ENCODE measurements at regions not wholly inside any gene's neighbourhood (a gene's known extent, or its start where the extent isn't known, plus 50 kb on each side); places are given as distances from the start of the nearest gene placed in this dataset.

GRCh38 chr15:68518785-68519430 lies 59.9 kb upstream of the CORO2B start:
- Histone ChIP-seq H3K27me3 (peaks cover 7% of the 10 kb centered on the region), H3K9me3 (no peaks in the 10 kb centered on the region), H3K4me3 (ENCODE audit: low read depth in 1 of 2, low read length in 1 of 2) (no peak overlapping the region), H3K4me1 (ENCODE audit: control insufficient read depth in 1 of 2, insufficient read depth in 1 of 2, low read depth in 1 of 2, low read length in 1 of 2) (no peaks in the 10 kb centered on the region), H3K27ac (no peak overlapping the region), H3K36me3 (no peaks in the 10 kb centered on the region)
- no peak for TF ChIP-seq CTCF (IDR thresholded peaks at IDR 0.05)

GRCh38 chr15:68524753-68525584 lies 53.8 kb upstream of the CORO2B start:
- no peak for TF ChIP-seq CTCF (IDR thresholded peaks at IDR 0.05)
- no peak overlapping the region for H3K4me3 ChIP-seq (ENCODE audit: low read depth in 1 of 2, low read length in 1 of 2)
- no peaks in the 10 kb centered on the region for H3K4me1 ChIP-seq (ENCODE audit: control insufficient read depth in 1 of 2, insufficient read depth in 1 of 2, low read depth in 1 of 2, low read length in 1 of 2)
- H3K36me3 ChIP-seq, result no peaks in the 10 kb centered on the region
- no peak overlapping the region for H3K27ac ChIP-seq
- H3K27me3 ChIP-seq, result no peaks in the 10 kb centered on the region
- no peaks in the 10 kb centered on the region for H3K9me3 ChIP-seq

GRCh38 chr15:68525815-68526214 lies 53.0 kb upstream of the CORO2B start:
- no peaks in the 10 kb centered on the region for H3K27me3 ChIP-seq
- no peaks in the 10 kb centered on the region for H3K9me3 ChIP-seq
- no peak overlapping the region for H3K27ac ChIP-seq
- no peak overlapping the region for H3K4me3 ChIP-seq (ENCODE audit: low read depth in 1 of 2, low read length in 1 of 2)
- H3K36me3 ChIP-seq, result no peaks in the 10 kb centered on the region
- H3K4me1 ChIP-seq (ENCODE audit: control insufficient read depth in 1 of 2, insufficient read depth in 1 of 2, low read depth in 1 of 2, low read length in 1 of 2), result no peaks in the 10 kb centered on the region
- TF ChIP-seq CTCF (IDR thresholded peaks at IDR 0.05), result no peak

GRCh38 chr15:68526269-68526668 lies 52.5 kb upstream of the CORO2B start:
- H3K36me3 ChIP-seq, result no peaks in the 10 kb centered on the region

GRCh38 chr15:68526784-68527183 lies 52.0 kb upstream of the CORO2B start:
- Histone ChIP-seq H3K27ac (no peak overlapping the region), H3K27me3 (no peaks in the 10 kb centered on the region), H3K4me3 (ENCODE audit: low read depth in 1 of 2, low read length in 1 of 2) (no peak overlapping the region), H3K9me3 (no peaks in the 10 kb centered on the region), H3K4me1 (ENCODE audit: control insufficient read depth in 1 of 2, insufficient read depth in 1 of 2, low read depth in 1 of 2, low read length in 1 of 2) (no peaks in the 10 kb centered on the region), H3K36me3 (no peaks in the 10 kb centered on the region)
- no peak for TF ChIP-seq CTCF (IDR thresholded peaks at IDR 0.05)

More at GRCh38 chr15:68526269-68526668, 52.5 kb upstream of the CORO2B start:
- no peaks in the 10 kb centered on the region for H3K9me3 ChIP-seq
- no peaks in the 10 kb centered on the region for H3K27me3 ChIP-seq
- no peaks in the 10 kb centered on the region for H3K4me1 ChIP-seq (ENCODE audit: control insufficient read depth in 1 of 2, insufficient read depth in 1 of 2, low read depth in 1 of 2, low read length in 1 of 2)
- no peak overlapping the region for H3K27ac ChIP-seq
- no peak overlapping the region for H3K4me3 ChIP-seq (ENCODE audit: low read depth in 1 of 2, low read length in 1 of 2)
- TF ChIP-seq CTCF (IDR thresholded peaks at IDR 0.05), result no peak

All from neutrophil (primary cell).